NCI-H446 (cell line): ENCODE measurements at regions not wholly inside any gene's neighbourhood (a gene's known extent, or its start where the extent isn't known, plus 50 kb on each side); places are given as distances from the start of the nearest gene placed in this dataset.
"Not testable (repeated sequence)": the region's sequence is repeated elsewhere in the genome, so short reads cannot be mapped to it uniquely, and the experiment has no call there.

ENCODE experiments used
- DNase-seq, 2 experiments: peaks; one replicate each; lab custom pipeline; 2025; lab: John Stamatoyannopoulos, UW

- not testable (repeated sequence) for DNase-seq
Measured at GRCh38 chr13:76659074-76659473, 227.1 kb downstream of the KCTD12 start.

- DNase-seq, result no peak
Measured at GRCh38 chr13:76656500-76656899, 229.7 kb downstream of the KCTD12 start.

- no peak for DNase-seq
Measured at GRCh38 chr13:76656056-76656455, 230.1 kb downstream of the KCTD12 start.

GRCh38 chr13:76654263-76654662 is 231.9 kb downstream of the KCTD12 start:
- DNase-seq, result no peak

- DNase-seq, result no peak
Measured at GRCh38 chr13:76651286-76651685, 234.9 kb downstream of the KCTD12 start.

GRCh38 chr13:76647550-76647949 is 238.7 kb downstream of the KCTD12 start:
- DNase-seq, result no peak

- DNase-seq, result peak in 1 of 2 experiments; percentile 20
Measured at GRCh38 chr13:76646946-76647345, 239.3 kb downstream of the KCTD12 start.

- DNase-seq, result no peak
Measured at GRCh38 chr13:76645632-76646031, 240.6 kb downstream of the KCTD12 start.

- no peak for DNase-seq
Measured at GRCh38 chr13:76644906-76645305, 241.3 kb downstream of the KCTD12 start.

- no peak for DNase-seq
Measured at GRCh38 chr13:76643596-76643995, 242.6 kb downstream of the KCTD12 start.

GRCh38 chr13:76641056-76641455 is 245.1 kb downstream of the KCTD12 start:
- DNase-seq, result peak in 1 of 2 experiments; percentile 3

GRCh38 chr13:76638882-76639281 is 247.3 kb downstream of the KCTD12 start:
- no peak for DNase-seq

- DNase-seq, result no peak
Measured at GRCh38 chr13:76638181-76638580, 248.0 kb downstream of the KCTD12 start.

GRCh38 chr13:76637641-76638141 is 248.5 kb downstream of the KCTD12 start:
- DNase-seq, result peak in 1 of 2 experiments; percentile 48

- no peak for DNase-seq
Measured at GRCh38 chr13:76636829-76637228, 249.4 kb downstream of the KCTD12 start.

- no peak for DNase-seq
Measured at GRCh38 chr13:76635232-76636230, 250.7 kb downstream of the KCTD12 start.

- DNase-seq, result no peak
Measured at GRCh38 chr13:76634431-76635191, 251.6 kb downstream of the KCTD12 start.

GRCh38 chr13:76632401-76633044 is 253.7 kb downstream of the KCTD12 start:
- DNase-seq, result no peak

GRCh38 chr13:76630629-76631230 is 255.5 kb downstream of the KCTD12 start:
- no peak for DNase-seq

GRCh38 chr13:76622315-76623040 is 263.7 kb downstream of the KCTD12 start:
- DNase-seq, result peak in 1 of 2 experiments; percentile 20

- no peak for DNase-seq
Measured at GRCh38 chr13:76621705-76622104, 264.5 kb downstream of the KCTD12 start.
